Uterus (tissue), 3 donors: ENCODE measurements at regions not wholly inside any gene's neighbourhood (a gene's known extent, or its start where the extent isn't known, plus 50 kb on each side); places are given as distances from the start of the nearest gene placed in this dataset.
A peak's percentile ranks its signal among the peaks of the same experiment; 100 is the strongest.

Experiments
- DNase-seq, 2 donors: peaks; one replicate each; pipeline ENCODE4 v3.0.0-alpha.2; 2019 to 2020
- H3K27ac ChIP-seq, 2 donors: fragments of 200-600 bp; sonication (generic); 1 replicate in 1 of 2; 2 replicates in 1 of 2; pipeline ENCODE4 v1.5.1; 2016 to 2018
- H3K27me3 ChIP-seq, 2 donors: fragments of 200-600 bp; sonication (generic); one replicate each; pipeline ENCODE4 v1.5.1; 2018 to 2019; ENCODE audit warnings: control low read depth in 1 of 2
- H3K36me3 ChIP-seq, 2 donors: fragments of 200-600 bp; sonication (generic); one replicate each; pipeline ENCODE4 v1.5.1; 2019; ENCODE audit warnings: control low read depth in 1 of 2
- H3K4me1 ChIP-seq, 2 donors: fragments of 200-600 bp; sonication (generic); one replicate each; pipeline ENCODE4 v1.5.1; 2018 to 2019; ENCODE audit warnings: control low read depth in 1 of 2
- H3K4me3 ChIP-seq, 2 donors: fragments of 200-600 bp; sonication (generic); 1 replicate in 1 of 2; 2 replicates in 1 of 2; pipeline ENCODE4 v1.5.1; 2018 to 2019; ENCODE audit warnings: mild to moderate bottlenecking in 1 of 2
- H3K9me3 ChIP-seq, 2 donors: fragments of 200-600 bp; sonication (generic); one replicate each; pipeline ENCODE4 v1.5.1; 2019; ENCODE audit warnings: control low read depth in 1 of 2
- CTCF ChIP-seq, 4 experiments: fragments of 200-600 bp in 2 of 4; fragments of 450-650 bp in 2 of 4; sonication (generic) in 2 of 4; IDR thresholded peaks; one replicate each; pipeline ENCODE4 v1.5.1; 2016 to 2019; ENCODE audit warnings: antibody characterized with exemption in 4 of 4, mild to moderate bottlenecking in 2 of 4, moderate library complexity in 1 of 4
- POLR2A ChIP-seq, 2 donors: fragments of 450-650 bp; IDR thresholded peaks; one replicate each; pipeline ENCODE4 v1.6.1; 2016; ENCODE audit warnings: antibody characterized with exemption in 2 of 2, mild to moderate bottlenecking in 1 of 2, moderate library complexity in 1 of 2
- intact Hi-C: fragments of 100-400 bp; cut with DNase I; formaldehyde crosslinking; loops from one replicate; pipeline ENCODE4 v1.15.1; 2023; ENCODE audit warnings: low total_unique reads
- donor health status: DM: yes; HTN: yes; CAD: no.

DNA sequence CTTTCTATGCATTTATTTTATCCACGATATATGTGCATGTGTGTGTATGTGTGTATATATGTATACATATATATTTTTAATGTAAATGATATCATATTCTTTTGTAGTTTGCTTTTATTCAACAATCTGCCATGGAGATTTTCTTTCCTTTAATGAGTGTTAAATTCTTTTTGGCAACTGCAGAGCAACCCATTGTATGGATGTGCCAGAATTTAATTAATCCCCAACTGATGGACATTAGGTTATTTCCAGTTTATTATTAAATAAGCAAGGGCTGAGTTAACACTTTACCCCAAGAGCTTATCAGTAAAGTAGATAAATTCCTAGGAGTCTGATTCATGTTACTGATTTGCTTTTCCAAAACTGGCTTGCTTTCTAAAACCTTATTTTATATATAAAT lies 58.9 kb upstream of the CD28 start:
- H3K4me3 ChIP-seq: no peak overlapping the region
- no peak for TF ChIP-seq POLR2A (IDR thresholded peaks at IDR 0.05)
- no peak for TF ChIP-seq CTCF (IDR thresholded peaks at IDR 0.05)

GRCh38 chr2:203648273-203648672 lies 58.2 kb upstream of the CD28 start:
- no peak overlapping the region for H3K27ac ChIP-seq
- intact Hi-C loops: no loop called here

More for the DNA sequence above, 58.9 kb upstream of the CD28 start:
- intact Hi-C loops: no loop called here
- Histone ChIP-seq H3K9me3 (no peaks in the 10 kb centered on the region), H3K4me1 (peaks cover 0 to 14% of the 10 kb centered on the region in 2 donors), H3K27me3 (no peaks in the 10 kb centered on the region), H3K36me3 (no peaks in the 10 kb centered on the region), H3K27ac (no peak overlapping the region)
- no peak for DNase-seq

GRCh38 chr2:203649176-203649814 lies 57.1 kb upstream of the CD28 start:
- intact Hi-C loops: no loop called here
- Histone ChIP-seq H3K9me3 (no peaks in the 10 kb centered on the region), H3K36me3 (no peaks in the 10 kb centered on the region), H3K27ac (peak overlapping the region; percentile 57 to 68), H3K27me3 (no peaks in the 10 kb centered on the region), H3K4me1 (peaks cover 0 to 14% of the 10 kb centered on the region in 2 donors), H3K4me3 (no peak overlapping the region)
- no peak for TF ChIP-seq CTCF (IDR thresholded peaks at IDR 0.05)
- no peak for TF ChIP-seq POLR2A (IDR thresholded peaks at IDR 0.05)
- no peak for DNase-seq

More at GRCh38 chr2:203648273-203648672, 58.2 kb upstream of the CD28 start:
- TF ChIP-seq POLR2A (IDR thresholded peaks at IDR 0.05): no peak
- no peak for TF ChIP-seq CTCF (IDR thresholded peaks at IDR 0.05)
- no peak for DNase-seq
- no peaks in the 10 kb centered on the region for H3K36me3 ChIP-seq
- no peaks in the 10 kb centered on the region for H3K9me3 ChIP-seq
- no peak overlapping the region for H3K4me3 ChIP-seq
- no peaks in the 10 kb centered on the region for H3K27me3 ChIP-seq
- peaks cover 0 to 14% of the 10 kb centered on the region in 2 donors for H3K4me1 ChIP-seq

DNA sequence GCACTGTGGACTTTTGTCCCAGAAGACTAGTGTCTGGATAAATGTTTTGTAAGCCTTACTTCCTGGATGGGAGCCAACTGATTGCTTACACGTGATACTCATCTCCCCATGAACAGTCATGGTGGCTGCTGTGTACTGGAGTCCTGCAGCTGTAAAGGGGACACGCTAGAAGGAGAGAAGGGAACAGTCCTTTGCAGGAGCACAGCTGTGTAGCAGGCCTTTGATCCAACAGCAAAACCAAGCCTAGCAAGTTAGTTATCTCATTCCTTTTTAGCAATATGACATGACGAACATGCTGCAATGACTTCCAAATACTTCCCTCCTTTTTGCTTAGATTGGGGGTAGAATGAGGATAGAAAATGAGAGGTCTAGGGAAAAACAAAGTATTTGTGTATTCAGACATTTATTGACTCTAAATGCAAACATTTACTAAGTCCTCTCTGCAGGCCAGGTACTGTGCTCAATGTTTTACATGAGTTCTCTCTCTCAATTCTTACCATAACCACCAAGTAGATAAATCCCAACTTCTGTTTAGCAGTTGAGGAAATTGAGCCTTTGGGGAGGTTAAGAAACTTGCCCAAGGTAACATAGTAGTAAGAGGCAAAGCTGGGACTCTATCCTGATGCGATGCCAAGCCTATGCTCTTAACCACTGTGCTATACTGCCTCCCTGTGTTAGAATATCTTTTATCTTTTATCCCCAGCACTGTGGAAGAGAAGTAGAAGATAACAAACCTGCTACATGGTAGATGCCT lies 55.4 kb upstream of the CD28 start:
- Histone ChIP-seq H3K4me3 (no peak overlapping the region), H3K4me1 (peaks cover 0 to 14% of the 10 kb centered on the region in 2 donors), H3K36me3 (no peaks in the 10 kb centered on the region), H3K27ac (peak overlapping the region; percentile 57 to 68), H3K9me3 (no peaks in the 10 kb centered on the region), H3K27me3 (no peaks in the 10 kb centered on the region)
- peak in 1 of 2 donors; percentile 33 for DNase-seq
- intact Hi-C loops: no loop called here
- peak in 2 of 4 experiments; percentile 24 to 29 for TF ChIP-seq CTCF (IDR thresholded peaks at IDR 0.05)
- no peak for TF ChIP-seq POLR2A (IDR thresholded peaks at IDR 0.05)

DNA sequence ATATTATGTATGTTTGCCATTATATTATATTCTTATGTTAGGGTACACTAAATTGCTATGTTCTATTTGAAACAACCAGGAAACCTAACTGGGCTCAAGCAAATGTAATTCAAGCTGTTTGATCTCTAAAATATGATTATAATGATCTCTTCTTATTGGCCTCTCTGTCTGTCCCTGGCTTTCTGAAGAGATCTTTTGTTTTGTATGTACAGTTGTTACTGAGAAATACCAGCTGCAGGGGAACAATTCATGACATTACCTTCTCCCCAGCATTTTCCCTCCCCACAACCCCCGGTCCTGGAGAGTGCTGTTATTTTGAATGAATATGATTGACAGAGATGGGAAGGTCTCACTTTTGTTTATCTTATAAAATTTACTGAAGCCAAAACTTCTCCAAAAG lies 54.8 kb upstream of the CD28 start:
- peaks cover 0 to 14% of the 10 kb centered on the region in 2 donors for H3K4me1 ChIP-seq
- no peak overlapping the region for H3K27ac ChIP-seq
- H3K36me3 ChIP-seq: no peaks in the 10 kb centered on the region
- no peak for DNase-seq
- no peak overlapping the region for H3K4me3 ChIP-seq
- TF ChIP-seq CTCF (IDR thresholded peaks at IDR 0.05) (no peak), POLR2A (IDR thresholded peaks at IDR 0.05) (no peak)
- no peaks in the 10 kb centered on the region for H3K27me3 ChIP-seq
- intact Hi-C loops: no loop called here
- no peaks in the 10 kb centered on the region for H3K9me3 ChIP-seq
